NCI-H446 (cell line): ENCODE measurements at regions not wholly inside any gene's neighbourhood (a gene's known extent, or its start where the extent isn't known, plus 50 kb on each side); places are given as distances from the start of the nearest gene placed in this dataset.

Source experiments
- DNase-seq, 2 experiments: peaks; one replicate each; lab custom pipeline; 2025; lab: John Stamatoyannopoulos, UW

DNA sequence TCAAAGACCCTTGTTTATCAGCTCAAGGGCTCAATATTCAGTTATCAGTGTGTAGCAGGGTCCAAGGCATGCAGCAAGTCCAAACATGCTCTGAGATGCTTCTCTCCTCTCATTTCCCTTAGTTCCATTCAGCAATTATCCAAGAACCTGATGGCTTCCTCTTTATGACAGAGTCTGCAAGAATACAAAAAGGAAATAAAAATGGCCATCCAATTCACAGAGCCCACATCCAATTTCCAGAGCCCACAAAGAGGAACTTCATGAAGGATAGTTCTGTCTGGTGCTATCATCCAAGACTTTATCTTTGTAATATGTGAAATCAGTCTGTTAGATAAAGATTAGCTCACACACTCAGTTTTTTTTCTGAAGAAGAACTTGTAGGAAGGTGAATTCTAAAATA, 217.2 kb downstream of the LACC1 start:
- DNase-seq = no peak

DNA sequence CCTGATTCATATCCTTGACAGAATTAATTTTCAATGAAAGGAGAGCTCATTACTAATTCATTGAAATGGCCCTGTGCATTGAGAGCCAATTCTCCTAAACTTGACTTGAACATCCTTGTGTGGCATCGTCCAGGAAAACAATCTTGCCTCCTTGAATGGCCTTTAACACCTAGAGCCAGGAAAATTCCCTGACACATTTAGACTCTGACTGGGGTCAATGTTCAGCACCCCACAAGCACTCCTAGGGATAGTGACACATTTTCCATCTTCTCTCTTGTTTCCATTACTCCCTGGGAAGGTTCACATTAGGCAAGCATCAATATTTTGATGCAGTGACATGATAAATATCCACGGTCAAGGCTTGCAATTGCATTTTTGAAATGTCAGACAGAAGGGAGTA, 218.9 kb downstream of the LACC1 start:
- no peak for DNase-seq

DNA sequence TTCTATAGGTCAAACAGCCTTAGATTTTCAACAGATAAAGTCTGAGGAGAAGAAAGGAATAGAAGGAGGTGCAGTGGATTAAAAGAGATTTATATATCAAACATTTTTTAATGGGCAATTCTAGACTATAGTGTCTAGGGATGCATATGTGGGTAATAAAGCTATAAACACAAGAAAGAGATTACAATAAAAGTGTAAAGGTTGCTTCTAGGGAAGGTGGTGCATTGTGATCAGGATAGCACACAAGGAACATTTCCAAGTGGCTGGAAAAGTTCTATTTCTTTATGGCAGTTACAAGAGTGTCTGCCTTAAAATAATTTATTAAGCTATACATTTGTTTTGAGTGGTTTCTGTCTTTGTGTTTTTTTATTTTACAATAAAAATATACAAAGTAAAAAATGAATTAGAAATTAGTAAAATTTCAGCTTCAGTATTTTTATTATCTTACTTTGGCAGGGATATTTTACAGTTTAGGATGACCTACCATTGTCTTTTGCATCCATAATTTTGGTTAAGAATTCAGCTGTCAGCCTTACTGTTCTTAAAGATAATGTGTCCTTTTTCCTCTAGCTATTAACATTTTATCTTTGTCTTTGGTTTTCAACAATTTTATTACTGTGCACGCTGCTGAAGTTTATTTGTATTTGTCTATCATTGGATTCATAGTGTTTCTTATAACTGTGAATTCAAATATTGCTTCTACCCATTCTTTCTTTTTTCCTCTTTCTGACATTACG, 221.8 kb downstream of the LACC1 start:
- DNase-seq = no peak

DNA sequence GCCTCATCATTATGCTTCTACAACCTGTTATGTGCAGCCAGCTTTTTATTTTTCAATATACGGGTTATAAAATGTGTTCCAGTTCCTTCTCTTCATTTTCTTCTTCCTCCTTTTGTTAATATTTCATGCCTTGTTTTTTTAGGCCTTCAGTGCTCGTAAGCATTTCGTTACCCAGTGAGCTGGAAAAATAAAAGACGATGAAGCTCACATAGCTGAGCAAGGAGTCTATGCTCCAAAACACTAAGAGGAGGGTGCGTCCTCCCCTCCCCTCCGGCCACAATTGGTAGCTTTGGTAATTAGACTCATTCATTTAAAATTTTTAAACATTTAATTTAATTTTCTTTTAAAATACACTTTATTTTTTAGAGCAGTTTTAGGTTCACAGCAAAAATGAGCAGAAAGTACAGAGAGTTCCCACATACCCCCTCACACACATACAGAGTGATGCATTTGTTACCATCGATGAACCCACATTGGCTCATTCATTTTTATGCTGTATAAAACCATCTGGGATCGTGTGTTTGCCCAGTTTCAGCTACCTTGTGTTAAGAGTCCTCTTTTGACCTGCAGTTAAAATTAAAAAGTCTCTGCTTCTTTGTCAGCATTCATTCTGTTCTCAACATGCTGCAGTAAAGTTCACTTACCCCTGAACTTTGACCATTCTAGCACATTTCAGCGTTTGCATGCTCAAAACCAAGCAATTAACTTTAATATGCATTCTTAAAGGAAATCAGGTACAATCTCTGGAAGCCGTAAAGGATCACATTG, 223.9 kb downstream of the LACC1 start:
- peak; percentile 59 to 66 for DNase-seq

DNA sequence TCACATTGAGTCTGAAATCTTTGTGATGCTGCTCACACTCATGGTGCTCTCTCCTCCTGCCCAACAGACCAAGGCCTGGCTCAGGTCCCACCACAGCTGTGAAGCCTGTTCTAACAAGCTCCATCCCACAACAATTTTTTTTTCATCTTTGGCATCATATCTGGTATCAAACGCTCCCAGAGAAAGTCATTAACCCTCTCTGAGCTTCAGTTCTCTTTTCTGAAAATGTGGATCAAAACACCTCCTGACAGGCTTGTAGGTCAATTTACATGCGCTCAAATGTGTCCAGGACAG, 224.4 kb downstream of the LACC1 start:
- peak; percentile 83 to 90 for DNase-seq

DNA sequence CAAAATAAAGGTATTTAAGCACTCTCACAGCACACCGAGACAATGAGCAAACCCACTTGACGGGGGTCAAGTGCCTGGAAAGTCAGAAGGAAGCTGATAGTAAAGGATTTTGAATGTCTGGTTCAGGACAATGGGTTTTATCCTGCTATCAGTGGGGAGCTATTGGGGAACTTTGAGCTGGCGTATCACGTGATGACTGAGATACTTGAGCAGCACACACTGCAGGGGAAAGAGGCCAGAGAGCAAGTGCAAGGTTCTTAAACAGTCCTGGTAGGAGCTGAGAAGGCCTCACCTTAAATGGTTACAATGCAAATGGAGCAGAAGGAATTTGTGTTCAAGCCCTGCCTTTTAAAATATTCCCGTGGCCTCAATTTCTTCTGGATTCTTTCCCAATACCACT, 225.3 kb downstream of the LACC1 start:
- no peak for DNase-seq

DNA sequence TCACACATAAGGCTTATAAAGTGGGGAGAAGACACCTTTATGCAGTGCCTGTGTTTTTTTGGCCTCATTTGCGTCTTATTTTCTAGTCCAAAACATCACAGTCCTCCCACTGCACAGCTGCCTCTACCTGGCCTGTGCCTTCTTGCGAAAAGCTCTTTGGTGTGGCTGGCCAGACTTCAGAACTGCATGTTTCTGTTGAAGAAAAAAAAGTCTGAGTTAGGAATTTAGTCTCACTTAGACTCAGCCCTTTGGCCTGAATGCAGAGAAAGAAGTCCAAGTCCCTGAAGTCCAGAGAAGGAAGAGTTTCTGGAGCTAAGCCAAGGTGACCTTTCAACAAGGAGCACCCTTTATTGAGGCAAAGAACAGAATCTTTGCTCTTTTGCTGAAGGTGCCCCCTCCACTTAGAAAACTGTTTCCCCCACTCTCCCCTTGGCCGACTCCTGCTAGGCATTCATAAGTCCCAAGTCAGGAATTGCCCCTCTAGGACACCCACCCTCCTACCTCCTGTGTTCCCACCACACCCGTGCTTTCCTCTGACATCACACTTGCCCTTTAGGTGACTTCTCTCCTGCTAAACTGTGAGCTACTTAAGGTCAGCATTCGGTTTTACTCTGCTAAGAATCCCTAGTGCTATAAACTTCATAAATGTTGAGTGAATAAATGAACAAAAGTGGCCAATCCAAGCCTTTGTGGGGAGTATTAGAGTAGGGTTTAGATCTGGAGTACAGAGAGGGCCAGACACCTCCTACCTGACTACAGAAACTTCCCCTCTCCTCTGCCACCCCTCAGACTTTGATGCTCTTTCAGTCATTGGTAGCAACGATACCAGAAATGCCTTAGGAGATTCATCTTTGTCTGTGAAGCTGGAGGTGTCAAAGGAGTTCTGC, 226.8 kb downstream of the LACC1 start:
- DNase-seq = no peak

DNA sequence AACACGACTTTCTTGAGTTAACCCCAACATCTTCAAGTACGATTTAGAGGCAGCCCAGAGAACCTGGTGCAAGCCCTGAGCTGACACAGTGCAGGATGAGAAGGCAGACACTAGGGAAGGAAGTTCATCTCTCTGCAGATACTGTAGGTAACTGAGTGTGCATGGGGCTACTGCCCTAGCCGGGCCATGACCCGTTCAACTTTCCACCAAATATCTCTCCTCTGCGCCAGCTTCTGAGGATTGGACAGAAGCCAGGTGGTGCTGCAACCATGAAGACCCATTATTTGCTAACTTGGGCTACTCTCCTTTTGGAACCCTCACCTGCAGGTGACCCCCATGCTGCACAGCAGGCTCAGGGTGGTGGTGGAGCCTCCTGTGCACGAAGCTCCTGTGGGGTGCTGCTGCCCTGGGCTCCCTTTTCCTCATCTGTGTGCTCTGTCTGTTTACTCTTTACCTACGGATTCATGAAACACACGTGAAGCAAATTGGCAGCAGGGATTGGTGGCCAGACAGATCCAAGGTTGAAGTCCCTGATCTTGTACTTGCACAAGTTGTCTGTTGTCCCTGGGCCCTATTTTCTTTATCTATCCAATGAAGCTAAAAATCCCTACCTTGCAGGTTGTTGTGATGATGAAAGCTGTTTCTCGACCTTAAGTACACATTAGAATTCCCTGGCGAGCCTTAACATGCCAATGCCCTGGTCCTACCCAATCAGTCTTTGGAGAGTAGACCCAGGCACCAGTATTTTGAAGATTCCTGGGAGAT, 227.8 kb downstream of the LACC1 start:
- no peak for DNase-seq

DNA sequence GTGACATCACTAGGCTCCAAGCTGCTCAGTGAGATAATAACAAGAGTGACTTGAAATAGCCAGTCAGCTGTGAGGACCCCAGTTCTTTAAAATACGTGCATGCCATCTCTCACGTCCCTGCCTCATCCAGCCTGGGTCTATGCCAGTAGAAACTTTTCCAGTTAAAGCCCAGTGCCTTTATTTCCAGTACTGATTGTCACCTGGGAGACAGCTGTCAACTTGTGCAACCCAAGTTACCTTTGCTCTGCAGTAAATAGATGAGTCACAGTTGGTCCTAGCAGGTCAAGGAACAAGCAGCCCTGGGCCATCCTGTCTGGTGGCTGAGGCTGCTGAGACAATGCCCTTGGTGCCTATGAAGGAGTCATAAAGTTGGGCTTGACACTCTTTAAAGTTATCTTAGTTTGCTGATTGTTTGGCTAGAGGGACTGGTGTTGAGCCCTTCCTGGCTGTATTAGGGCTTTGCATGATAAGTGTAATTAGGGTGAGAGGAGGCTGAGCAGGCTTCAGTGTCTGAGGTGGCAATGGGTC, 228.7 kb downstream of the LACC1 start:
- DNase-seq = no peak

DNA sequence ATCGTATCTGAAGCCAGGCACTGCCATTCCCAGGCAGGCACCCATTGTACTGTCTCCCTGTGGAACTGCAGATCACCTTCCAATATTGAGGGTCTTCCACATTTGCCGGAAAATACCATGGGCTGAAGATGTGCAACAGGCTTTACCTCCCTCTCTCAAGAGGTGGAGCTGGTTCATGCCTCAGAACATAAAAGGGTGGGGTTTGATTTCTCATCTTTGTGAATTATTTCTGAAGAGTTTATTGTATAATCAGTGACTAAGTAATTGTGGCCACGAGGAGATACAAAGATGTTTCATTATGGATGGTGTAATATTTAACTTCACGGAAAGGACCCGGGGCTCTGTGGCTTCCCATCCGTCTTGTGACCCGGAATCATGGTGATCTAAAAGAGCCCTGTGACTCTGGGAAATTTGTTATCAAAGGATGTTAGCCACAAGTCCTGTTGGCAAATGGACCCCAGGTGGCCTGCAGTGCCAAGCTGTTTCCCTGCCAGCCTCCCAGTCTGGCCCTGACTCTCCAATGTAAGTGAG, 230.5 kb downstream of the LACC1 start:
- no peak for DNase-seq

DNA sequence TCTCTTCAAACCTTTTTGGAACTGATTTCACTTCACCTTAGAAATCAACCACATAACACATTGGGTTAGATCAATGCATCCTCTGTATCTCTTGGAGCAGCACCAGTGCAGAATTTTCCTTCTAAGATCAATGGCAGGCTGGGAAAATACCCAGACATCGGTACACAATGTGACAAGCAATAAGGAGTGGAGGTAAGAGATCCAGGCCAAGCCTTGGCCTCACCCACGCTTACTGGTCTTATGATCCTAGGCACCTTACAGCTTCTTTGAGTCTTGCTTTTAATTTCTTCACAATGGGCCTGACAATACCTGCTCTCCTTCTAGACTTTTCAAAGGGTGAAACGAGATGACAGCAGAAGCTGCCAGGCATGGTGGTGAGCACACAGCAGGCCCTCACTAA, 232.0 kb downstream of the LACC1 start:
- no peak for DNase-seq

DNA sequence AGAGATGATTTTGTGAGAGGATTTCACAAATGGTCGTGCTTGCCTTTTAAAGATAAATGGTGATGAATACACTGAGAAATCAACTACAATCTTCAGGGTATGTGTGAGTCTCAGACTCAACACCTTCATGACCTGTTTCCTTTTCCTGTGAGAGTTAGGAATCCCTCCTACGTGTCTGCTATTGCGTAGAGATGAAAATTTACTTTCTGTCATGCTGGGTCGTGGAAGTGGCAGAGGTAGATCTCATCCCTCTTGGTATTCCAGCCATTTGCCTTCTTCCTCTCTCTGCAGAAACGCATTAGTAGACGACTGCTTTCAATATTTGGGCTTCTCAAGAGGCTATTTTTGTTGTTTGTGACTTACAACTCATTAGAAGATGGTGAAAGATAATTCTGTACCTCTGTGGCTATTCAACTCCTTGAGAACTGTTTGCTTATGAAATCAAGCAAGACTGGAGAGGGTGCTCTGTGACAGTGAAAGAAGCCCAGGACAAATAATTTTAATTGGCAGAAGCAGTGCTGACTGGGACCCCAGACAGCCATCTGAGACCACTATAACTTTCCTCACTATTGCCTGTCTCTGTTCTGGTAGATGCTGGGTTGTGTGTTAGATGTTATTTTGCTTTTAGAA, 233.1 kb downstream of the LACC1 start:
- no peak for DNase-seq

DNA sequence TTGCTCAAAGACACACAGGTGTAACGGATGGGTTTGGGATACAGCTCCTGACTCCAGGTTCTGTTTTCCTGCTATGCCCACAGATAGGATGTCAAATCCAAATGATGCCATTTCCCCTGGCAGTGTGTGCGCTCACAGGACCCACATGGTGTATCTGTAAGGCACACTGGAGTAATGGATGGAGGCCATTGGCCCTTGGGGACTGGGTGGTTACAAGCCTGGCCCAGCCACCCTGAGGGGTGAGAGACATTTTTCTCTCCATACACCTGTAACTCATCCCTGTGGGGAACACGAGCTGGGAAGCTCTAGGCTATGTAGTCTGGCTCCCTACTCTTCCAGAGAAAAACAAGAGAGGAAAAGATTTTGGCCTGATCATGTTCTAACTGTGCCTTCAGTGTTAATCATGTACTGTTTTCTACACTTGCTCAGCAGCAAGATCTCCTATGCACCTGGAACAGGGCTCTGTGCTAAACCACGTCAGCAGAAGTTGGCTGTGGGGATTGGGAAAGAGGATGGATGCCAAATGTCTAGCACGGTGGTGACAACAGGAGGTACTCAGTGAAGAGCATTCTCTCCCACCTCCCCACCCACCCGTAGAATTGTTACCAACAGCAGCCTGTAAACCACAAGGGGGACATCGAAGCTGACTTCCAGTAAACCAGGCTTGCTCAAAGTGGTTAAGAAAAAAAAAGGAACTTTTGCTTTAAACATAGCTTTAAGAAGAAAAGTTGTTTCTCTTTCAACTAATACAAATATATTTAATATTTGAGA, 237.0 kb downstream of the LACC1 start:
- DNase-seq = no peak

DNA sequence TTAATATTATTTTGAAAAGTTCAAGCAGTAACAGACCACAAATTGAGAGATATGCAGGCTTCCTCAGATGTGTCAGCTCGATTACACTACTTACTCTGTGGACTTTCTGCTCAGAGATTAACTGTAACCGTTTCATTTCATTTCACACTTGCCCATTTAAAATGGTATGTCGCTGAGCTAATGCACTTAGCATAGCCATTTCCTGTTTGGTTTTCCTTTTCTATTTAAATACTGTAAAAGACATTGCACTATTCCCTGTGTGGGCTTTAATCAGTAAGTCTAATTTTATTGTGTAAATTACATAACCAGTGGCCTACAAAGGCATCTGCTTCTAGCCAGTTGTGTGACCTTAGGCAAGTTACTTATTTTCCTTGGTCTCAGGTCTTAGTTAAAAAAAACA, 237.6 kb downstream of the LACC1 start:
- DNase-seq = no peak

DNA sequence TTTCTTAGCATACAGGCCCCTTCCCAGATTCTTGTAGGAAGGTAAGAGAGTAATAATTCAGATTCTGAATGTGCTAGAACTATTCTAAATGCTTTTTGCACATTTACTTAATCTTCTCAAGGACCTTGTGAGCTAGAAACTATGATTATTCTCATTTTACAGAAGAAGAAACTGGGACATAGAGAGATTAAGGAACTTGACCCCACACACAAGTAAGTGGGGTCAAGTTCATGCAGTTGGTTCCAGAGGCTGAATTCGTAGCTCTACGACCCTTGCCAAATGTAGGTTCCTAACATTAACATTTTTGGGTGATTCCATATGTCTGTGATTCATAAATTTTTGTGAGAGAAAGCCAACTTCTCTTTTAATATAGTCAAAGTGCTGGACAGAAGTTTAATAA, 238.1 kb downstream of the LACC1 start:
- no peak for DNase-seq

DNA sequence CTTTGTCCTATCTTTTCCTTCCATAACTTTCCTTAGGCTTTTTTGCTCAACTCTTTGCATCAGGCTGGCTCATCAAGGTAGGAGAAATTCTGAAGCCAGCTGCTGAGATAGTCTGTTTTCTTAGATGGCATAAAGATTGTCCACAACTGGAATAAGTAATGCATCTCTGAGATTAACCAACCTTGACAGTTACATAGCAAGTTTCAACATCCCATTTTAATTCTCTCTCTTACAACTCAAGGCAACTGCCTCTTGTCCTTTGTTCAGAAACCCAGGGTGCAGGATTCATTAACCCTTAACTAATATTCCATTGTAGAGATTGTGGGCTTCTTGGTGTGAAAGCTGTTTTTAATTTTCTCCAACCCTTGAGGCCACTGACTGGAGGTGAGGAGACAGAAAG, 239.2 kb downstream of the LACC1 start:
- DNase-seq = no peak

DNA sequence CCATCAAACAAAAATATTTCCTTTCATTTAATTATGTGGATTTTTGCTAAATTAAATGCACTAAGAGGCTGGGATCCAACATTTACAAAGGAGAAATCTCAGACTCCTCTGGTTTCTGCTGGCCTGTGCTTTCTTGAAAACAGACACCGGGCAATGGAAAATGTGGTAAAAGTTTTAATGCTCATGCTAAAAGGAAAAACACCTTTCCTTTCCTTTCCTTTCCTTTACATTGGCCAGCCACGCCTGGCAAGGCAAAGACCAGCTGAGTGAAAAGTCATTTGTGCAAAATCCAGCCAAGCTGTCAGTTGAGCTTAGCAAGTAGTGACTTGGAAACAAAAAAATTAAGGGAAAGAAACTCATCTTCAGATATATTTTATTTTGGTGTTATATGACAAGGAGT, 240.3 kb downstream of the LACC1 start:
- DNase-seq = peak in 1 of 2 experiments; percentile 28

DNA sequence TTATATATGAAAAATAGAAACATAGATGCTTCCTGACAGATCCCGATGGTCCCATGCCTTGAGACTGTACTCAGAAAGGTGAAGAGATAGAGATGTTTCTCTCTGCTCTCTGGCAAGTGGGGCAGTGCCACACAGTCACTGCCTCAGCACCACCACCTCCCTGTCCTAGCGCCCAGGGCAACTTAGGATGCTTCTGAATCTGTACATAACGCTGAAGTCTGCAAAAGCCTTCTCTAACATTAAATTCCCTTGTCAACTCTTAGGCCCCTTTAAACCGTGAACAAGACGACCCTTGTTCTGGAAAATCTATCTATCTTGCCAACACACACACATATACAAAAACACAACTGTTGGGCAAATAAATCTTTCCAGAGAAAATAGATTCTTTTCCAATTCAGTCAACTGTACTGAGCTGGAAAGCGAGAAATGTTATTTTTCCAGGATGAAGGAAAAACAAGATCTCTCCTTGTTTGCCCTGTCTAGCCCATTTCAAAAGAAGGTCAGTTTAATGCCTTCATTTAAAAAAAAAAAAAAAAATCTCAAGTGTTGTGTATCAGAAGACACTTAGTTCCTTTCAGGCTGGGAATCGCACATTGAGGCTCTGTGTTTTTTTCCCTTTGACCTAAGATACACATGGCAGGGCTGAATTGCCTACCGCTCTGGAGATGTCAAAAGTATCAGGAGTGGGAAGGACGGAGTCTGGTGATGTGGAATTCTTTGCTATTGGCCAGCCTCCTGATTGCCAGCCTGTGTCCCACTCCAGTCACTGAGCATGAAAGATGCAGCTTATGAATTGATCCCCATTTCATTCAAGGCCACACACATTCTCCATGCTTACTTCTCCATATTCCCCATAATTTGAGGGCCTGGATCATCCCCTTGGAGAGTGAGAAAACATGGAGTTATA, 241.4 kb downstream of the LACC1 start:
- DNase-seq = no peak

DNA sequence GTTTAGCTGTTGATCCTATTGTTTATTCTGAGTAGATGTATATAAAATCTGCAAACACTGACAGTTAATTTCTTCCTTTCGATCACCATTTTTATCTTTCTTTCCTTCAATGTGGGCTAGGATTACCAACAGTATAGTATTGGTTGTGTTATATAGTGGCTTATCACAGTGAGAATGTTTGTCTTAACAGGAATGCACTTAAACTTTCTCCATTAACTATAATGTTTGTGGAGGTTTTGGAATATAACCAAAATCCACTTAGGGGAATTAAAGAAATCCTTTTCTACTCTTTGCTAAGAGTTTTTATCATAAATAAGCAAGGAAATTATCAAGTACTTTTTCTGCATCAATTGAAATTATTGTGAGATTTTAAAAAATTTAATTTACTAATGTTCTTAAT, 244.6 kb downstream of the LACC1 start:
- no peak for DNase-seq
